Pancreas (tissue), 10 donors: ENCODE measurements at regions not wholly inside any gene's neighbourhood (a gene's known extent, or its start where the extent isn't known, plus 50 kb on each side); places are given as distances from the start of the nearest gene placed in this dataset.
"Not testable (repeated sequence)": the region's sequence is repeated elsewhere in the genome, so short reads cannot be mapped to it uniquely, and the experiment has no call there.

Experiments
- ATAC-seq, 4 donors: fragments of 200-7000 bp; cut with Tn5 transposase; one replicate each; pipeline versions ENCODE4 v1.8.0 to v1.9.1; 2020; ENCODE audit warnings: mild to moderate bottlenecking in 4 of 4, moderate library complexity in 4 of 4
- DNase-seq, 6 donors: peaks; one replicate each; pipeline ENCODE4 v3.0.0-alpha.2; 2020
- FAIRE-seq: peaks from 2 replicates; lab custom pipeline; 2012; peaks lifted over from hg19 to GRCh38; lab: Jason Lieb, UNC
- H3K27ac ChIP-seq, 4 donors: fragments of 200-600 bp; sonication (generic); 1 replicate in 3 of 4; 2 replicates in 1 of 4; pipeline versions ENCODE4 v1.5.0 to v1.8.0; 2020
- H3K27me3 ChIP-seq, 4 donors: fragments of 200-600 bp; one replicate each; pipeline ENCODE4 v1.8.0; 2021
- H3K36me3 ChIP-seq, 3 donors: fragments of 200-600 bp; sonication (generic) in 1 of 3; one replicate each; pipeline versions ENCODE4 v1.5.0 to v1.8.0; 2020 to 2021
- H3K4me1 ChIP-seq, 3 donors: fragments of 200-600 bp; one replicate each; pipeline ENCODE4 v1.8.0; 2021
- H3K4me3 ChIP-seq, 4 donors: fragments of 200-600 bp; sonication (generic) in 2 of 4; one replicate each; pipeline versions ENCODE4 v1.5.0 to v1.8.0; 2020 to 2021
- H3K9me3 ChIP-seq, 4 donors: fragments of 200-600 bp; one replicate each; pipeline ENCODE4 v1.8.0; 2021
- WGBS, 2 donors: extraction: QIAGEN DNeasy Blood & Tissue Kit; methylation state at CpG; one replicate each; pipeline ENCODE4 v1.1.7; 2013; 5-methylcytosine and 5-hydroxymethylcytosine counted together
- intact Hi-C, 3 donors: fragments of 100-400 bp; cut with DNase I; formaldehyde crosslinking; loops; one replicate each; pipeline versions ENCODE4 v1.11.1 to v1.14.2; 2022
- TF ChIP-seq, protein P1 (sequence below), 4 donors: fragments of 200-600 bp; sonication (generic) in 3 of 4; IDR thresholded peaks; one replicate each; pipeline versions ENCODE4 v1.5.0 to v1.8.0; 2021; ENCODE audit warnings: antibody characterized with exemption in 4 of 4
- donor health status: healthy with polysubstance abuse.
- donor health status: DM: no; HTN: no; CAD: no; lungs with moderate emphysema.
- donor health status: DM: no; HTN: no; CAD: no.
- donor health status: control.
- donor health status: control.
- donor health status: Bipolar disorder and iron deficiency.
- donor health status: DM: yes; HTN: yes; CAD: no.
- donor health status: DM: no; HTN: no; CAD: no.
- donor health status: DM: no; HTN: no; CAD: no.
- donor health status: DM: yes; HTN: yes; CAD: no.

- H3K27me3 ChIP-seq: no peaks in the 10 kb centered on the region
- WGBS, 2 donors: 47 to 57% methylated on average over 72 to 86 of the region's 86 CpGs
- H3K27ac ChIP-seq: no peak overlapping the region
- TF ChIP-seq, protein P1, sequence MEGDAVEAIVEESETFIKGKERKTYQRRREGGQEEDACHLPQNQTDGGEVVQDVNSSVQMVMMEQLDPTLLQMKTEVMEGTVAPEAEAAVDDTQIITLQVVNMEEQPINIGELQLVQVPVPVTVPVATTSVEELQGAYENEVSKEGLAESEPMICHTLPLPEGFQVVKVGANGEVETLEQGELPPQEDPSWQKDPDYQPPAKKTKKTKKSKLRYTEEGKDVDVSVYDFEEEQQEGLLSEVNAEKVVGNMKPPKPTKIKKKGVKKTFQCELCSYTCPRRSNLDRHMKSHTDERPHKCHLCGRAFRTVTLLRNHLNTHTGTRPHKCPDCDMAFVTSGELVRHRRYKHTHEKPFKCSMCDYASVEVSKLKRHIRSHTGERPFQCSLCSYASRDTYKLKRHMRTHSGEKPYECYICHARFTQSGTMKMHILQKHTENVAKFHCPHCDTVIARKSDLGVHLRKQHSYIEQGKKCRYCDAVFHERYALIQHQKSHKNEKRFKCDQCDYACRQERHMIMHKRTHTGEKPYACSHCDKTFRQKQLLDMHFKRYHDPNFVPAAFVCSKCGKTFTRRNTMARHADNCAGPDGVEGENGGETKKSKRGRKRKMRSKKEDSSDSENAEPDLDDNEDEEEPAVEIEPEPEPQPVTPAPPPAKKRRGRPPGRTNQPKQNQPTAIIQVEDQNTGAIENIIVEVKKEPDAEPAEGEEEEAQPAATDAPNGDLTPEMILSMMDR (IDR thresholded peaks at IDR 0.05): no peak
- ATAC-seq: peak; percentile 42 to 74 (median 67)
- intact Hi-C loops: no loop called here
- H3K4me1 ChIP-seq: peaks cover 0 to 9% (median 8%) of the 10 kb centered on the region in 3 donors
- FAIRE-seq: no peak
- H3K9me3 ChIP-seq: no peaks in the 10 kb centered on the region
- peak in 3 of 6 donors; percentile 17 to 69 (median 67) for DNase-seq
- H3K4me3 ChIP-seq: peak overlapping the region in 3 of 4 donors; percentile 3 to 43 (median 30)
- H3K36me3 ChIP-seq: no peaks in the 10 kb centered on the region
These were observed 122.9 kb upstream of the KCTD7 start for GRCh38 chr7:66505531-66506451.

DNA sequence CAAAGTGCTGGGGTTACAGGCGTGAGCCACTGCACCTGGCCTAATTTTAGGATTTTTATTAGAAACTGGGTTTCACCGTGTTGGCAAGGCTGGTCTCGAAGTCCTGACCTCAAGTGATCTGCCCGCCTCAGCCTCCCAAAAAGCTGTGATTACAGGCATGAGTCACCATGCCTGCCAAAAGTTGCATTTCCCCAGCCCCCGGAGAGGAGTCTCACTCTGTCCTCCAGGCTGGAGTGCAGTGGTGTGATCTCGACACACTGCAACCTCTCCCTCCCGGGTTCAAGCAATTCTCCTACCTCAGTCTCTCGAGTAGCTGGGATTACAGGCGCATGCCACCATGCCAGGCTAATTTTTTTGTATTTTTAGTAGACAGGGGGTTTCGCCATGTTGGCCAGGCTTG is 122.0 kb upstream of the KCTD7 start:
- H3K27me3 ChIP-seq, FAIRE-seq, H3K9me3 ChIP-seq, intact Hi-C loops, H3K4me1 ChIP-seq, ATAC-seq, H3K27ac ChIP-seq, H3K36me3 ChIP-seq: not testable (repeated sequence)
- 76 to 79% methylated on average over 10 of the region's 10 CpGs for WGBS, 2 donors
- peak overlapping the region in 1 of 4 donors; percentile 43 for H3K4me3 ChIP-seq
- peak in 1 of 6 donors; percentile 19 for DNase-seq

- FAIRE-seq (no peak), DNase-seq (peak in 1 of 6 donors; percentile 5)
- 65 to 72% methylated on average over 9 of the region's 9 CpGs for WGBS, 2 donors
These were observed 120.9 kb upstream of the KCTD7 start for GRCh38 chr7:66507764-66508296.

GRCh38 chr7:66508431-66508830 is 120.2 kb upstream of the KCTD7 start:
- ATAC-seq (no peak), DNase-seq (no peak), FAIRE-seq (no peak)
- H3K9me3 ChIP-seq: no peaks in the 10 kb centered on the region
- H3K27me3 ChIP-seq: no peaks in the 10 kb centered on the region
- H3K4me3 ChIP-seq: no peak overlapping the region
- H3K36me3 ChIP-seq: no peaks in the 10 kb centered on the region
- H3K27ac ChIP-seq: no peak overlapping the region
- TF ChIP-seq, protein P1 (IDR thresholded peaks at IDR 0.05): no peak
- H3K4me1 ChIP-seq: no peaks in the 10 kb centered on the region
- intact Hi-C loops: no loop called here

More at GRCh38 chr7:66507764-66508296, 120.9 kb upstream of the KCTD7 start:
- Histone ChIP-seq H3K4me3 (no peak overlapping the region), H3K27me3 (no peaks in the 10 kb centered on the region), H3K4me1 (no peaks in the 10 kb centered on the region), H3K9me3 (no peaks in the 10 kb centered on the region), H3K36me3 (no peaks in the 10 kb centered on the region), H3K27ac (no peak overlapping the region)
- intact Hi-C loops: no loop called here
- no peak for ATAC-seq
- TF ChIP-seq, protein P1 (IDR thresholded peaks at IDR 0.05): no peak

DNA sequence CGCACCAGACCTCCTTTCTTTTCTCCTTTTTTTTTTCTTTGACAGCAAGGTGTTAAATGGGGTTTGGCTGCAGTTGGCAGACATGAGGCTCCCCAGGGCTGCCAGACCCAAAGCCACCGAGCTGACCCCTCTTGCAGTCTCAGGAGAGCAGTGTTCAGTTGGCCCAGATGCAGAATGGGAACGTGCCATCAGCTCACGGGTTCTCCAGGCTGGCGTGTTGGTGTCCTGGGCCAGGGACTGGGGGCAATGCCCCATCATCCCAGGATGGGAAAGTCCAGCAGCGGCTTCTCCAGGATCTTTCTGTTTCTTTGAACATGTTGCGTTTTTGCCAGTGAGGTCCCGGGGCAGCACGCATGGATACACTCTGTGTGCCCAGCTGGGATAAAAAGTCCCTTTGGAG is 114.6 kb upstream of the KCTD7 start:
- TF ChIP-seq, protein P1 (IDR thresholded peaks at IDR 0.05): no peak
- FAIRE-seq (no peak), DNase-seq (no peak), ATAC-seq (no peak)
- intact Hi-C loops: no loop called here
- Histone ChIP-seq H3K27ac (no peak overlapping the region), H3K27me3 (no peaks in the 10 kb centered on the region), H3K9me3 (no peaks in the 10 kb centered on the region), H3K4me1 (no peaks in the 10 kb centered on the region), H3K36me3 (no peaks in the 10 kb centered on the region), H3K4me3 (no peak overlapping the region)
- 79 to 86% methylated on average over 9 of the region's 9 CpGs for WGBS, 2 donors
